Loucy (cell line): ENCODE measurements at regions not wholly inside any gene's neighbourhood (a gene's known extent, or its start where the extent isn't known, plus 50 kb on each side); places are given as distances from the start of the nearest gene placed in this dataset.

Source experiments
- EZH2phosphoT487 ChIP-seq: fragments of 200-600 bp; IDR thresholded peaks from 2 replicates; pipeline ENCODE4 v1.6.1; 2018; ENCODE audit warnings: antibody characterized with exemption, mild to moderate bottlenecking, moderate library complexity, borderline replicate concordance
- TF ChIP-seq, protein P1 (sequence below): fragments of 200-600 bp; sonication (generic); conservative IDR thresholded peaks from 2 replicates; pipeline ENCODE4 v1.5.1; 2014; ENCODE audit warnings: mild to moderate bottlenecking, antibody characterized with exemption, low read length

DNA sequence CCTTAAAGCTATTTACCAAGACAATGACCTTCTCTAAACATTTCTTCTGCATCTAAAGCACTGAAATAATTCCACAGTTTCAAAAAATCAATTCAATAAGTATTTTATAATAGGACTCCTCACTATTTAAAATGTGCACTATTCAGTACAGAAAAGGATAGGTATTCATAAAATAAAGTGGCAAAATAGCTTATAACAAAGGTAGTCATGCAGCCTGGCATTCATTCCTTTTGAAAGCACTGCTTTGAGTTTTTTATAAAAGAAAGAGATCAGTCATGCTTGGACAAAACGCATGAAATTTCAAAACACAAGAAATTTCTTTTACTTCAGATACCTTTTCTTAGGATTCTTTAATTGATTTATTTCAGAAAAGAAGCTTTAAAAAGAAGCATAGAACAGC, 689.7 kb upstream of the PHF14 start:
- TF ChIP-seq, protein P1, sequence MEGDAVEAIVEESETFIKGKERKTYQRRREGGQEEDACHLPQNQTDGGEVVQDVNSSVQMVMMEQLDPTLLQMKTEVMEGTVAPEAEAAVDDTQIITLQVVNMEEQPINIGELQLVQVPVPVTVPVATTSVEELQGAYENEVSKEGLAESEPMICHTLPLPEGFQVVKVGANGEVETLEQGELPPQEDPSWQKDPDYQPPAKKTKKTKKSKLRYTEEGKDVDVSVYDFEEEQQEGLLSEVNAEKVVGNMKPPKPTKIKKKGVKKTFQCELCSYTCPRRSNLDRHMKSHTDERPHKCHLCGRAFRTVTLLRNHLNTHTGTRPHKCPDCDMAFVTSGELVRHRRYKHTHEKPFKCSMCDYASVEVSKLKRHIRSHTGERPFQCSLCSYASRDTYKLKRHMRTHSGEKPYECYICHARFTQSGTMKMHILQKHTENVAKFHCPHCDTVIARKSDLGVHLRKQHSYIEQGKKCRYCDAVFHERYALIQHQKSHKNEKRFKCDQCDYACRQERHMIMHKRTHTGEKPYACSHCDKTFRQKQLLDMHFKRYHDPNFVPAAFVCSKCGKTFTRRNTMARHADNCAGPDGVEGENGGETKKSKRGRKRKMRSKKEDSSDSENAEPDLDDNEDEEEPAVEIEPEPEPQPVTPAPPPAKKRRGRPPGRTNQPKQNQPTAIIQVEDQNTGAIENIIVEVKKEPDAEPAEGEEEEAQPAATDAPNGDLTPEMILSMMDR, result no peak
- TF ChIP-seq EZH2phosphoT487, result no peak
